Medulla oblongata (tissue), 1 donor: ENCODE measurements at regions not wholly inside any gene's neighbourhood (a gene's known extent, or its start where the extent isn't known, plus 50 kb on each side); places are given as distances from the start of the nearest gene placed in this dataset.
"Not testable (repeated sequence)": the region's sequence is repeated elsewhere in the genome, so short reads cannot be mapped to it uniquely, and the experiment has no call there.

Experiments
- DNase-seq: peaks from one replicate; pipeline ENCODE4 v3.0.0-alpha.2; 2015; ENCODE audit errors: extremely low spot score

- no peak for DNase-seq
Observed at GRCh38 chr6:14754751-14755513, 490.9 kb upstream of the JARID2 start.

- DNase-seq = no peak
Observed at GRCh38 chr6:14756340-14756739, 489.5 kb upstream of the JARID2 start.

GRCh38 chr6:14757014-14757413 is 488.9 kb upstream of the JARID2 start:
- no peak for DNase-seq

GRCh38 chr6:14757418-14757817 is 488.5 kb upstream of the JARID2 start:
- DNase-seq = peak; percentile 22

- DNase-seq = no peak
Observed at GRCh38 chr6:14758421-14759081, 487.3 kb upstream of the JARID2 start.

- DNase-seq = no peak
Observed at GRCh38 chr6:14759976-14760672, 485.7 kb upstream of the JARID2 start.

GRCh38 chr6:14762077-14762476 is 483.8 kb upstream of the JARID2 start:
- no peak for DNase-seq

- no peak for DNase-seq
Observed at GRCh38 chr6:14763139-14763538, 482.7 kb upstream of the JARID2 start.

GRCh38 chr6:14763616-14764015 is 482.3 kb upstream of the JARID2 start:
- no peak for DNase-seq

GRCh38 chr6:14765106-14765505 is 480.8 kb upstream of the JARID2 start:
- DNase-seq = no peak

GRCh38 chr6:14765721-14766390 is 480.0 kb upstream of the JARID2 start:
- DNase-seq = no peak

- no peak for DNase-seq
Observed at GRCh38 chr6:14766391-14766994, 479.4 kb upstream of the JARID2 start.

- no peak for DNase-seq
Observed at GRCh38 chr6:14767226-14767625, 478.6 kb upstream of the JARID2 start.

- no peak for DNase-seq
Observed at GRCh38 chr6:14770040-14770439, 475.8 kb upstream of the JARID2 start.

GRCh38 chr6:14770572-14770971 is 475.3 kb upstream of the JARID2 start:
- DNase-seq = no peak

GRCh38 chr6:14771016-14771415 is 474.9 kb upstream of the JARID2 start:
- DNase-seq = no peak

GRCh38 chr6:14772188-14772587 is 473.7 kb upstream of the JARID2 start:
- no peak for DNase-seq

- DNase-seq = no peak
Observed at GRCh38 chr6:14775528-14775927, 470.3 kb upstream of the JARID2 start.

- no peak for DNase-seq
Observed at GRCh38 chr6:14776307-14776706, 469.6 kb upstream of the JARID2 start.

GRCh38 chr6:14781772-14782525 is 463.9 kb upstream of the JARID2 start:
- no peak for DNase-seq

GRCh38 chr6:14782921-14783464 is 462.9 kb upstream of the JARID2 start:
- not testable (repeated sequence) for DNase-seq
